ENCODE measurements at regions not wholly inside any gene's neighbourhood (a gene's known extent, or its start where the extent isn't known, plus 50 kb on each side); places are given as distances from the start of the nearest gene placed in this dataset.

DNA sequence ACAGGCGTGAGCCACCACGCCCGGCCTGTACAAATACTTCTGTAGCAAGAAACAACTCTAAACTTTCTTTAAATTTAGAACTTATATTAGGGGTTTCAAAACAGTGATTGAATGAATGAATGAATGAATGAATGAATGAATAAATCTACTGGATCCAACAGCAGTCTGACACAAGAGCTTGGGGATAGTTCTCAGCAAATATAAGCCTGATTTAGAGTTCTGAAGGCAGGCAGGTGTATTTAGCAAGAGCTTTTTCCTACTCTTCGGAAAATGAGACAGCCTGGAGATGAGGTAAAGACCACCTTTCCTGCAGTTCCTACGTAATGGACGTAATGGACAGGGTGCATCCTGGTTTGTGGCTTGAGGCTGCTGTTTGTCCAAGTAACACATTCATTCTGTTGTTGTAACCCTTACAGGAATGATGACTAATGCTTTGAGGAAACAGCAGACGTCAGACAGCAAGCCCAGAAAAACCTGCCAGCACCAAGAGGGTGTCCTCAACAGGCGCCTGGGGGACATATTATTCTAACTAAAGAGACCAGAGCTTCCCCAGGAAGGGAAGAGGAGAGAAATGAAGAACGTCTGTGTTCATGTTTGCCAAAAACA lies 277.4 kb upstream of the SOX5 start:
- no peak for DNase-seq (ENCODE audit: low read depth in 2 of 2)

DNA sequence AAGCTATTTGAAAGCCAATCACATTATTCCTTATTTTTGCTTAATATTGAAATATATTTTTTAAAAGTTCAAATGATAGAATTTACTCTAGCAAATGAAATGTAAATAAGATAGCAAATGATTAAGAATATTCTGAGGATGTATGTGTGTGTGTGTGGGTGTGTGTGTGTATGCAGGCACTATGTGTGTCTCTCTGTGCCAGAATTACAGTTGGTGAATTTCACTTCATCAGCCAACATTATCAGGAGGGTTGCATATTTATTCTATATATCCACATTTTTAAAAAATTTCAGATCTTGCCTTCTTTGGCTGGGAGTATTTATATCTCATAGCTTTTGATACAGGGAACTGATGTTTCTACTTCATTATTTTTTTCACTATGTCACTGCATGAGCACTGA lies 274.9 kb upstream of the SOX5 start:
- no peak for DNase-seq (ENCODE audit: low read depth in 2 of 2)

DNA sequence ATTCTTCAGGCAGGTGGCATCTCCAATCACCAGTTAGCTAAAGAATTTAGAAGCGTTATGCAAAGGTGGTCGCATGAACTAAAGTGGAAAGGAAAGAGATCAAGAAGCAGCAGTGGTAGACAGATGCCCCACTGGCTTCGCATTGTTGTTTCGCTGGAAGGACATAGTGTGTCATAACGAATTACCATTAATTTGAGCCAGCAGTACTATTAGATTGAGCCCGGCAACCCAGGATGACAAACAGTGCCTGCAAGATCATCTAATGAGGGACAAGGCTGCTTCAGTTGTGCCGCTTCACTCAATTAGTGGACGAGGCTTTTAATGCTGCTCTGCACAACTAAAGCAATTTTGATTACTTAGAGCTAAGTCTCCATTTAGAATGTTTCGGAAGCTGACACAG lies 274.5 kb upstream of the SOX5 start:
- DNase-seq (ENCODE audit: low read depth in 2 of 2), result no peak

DNA sequence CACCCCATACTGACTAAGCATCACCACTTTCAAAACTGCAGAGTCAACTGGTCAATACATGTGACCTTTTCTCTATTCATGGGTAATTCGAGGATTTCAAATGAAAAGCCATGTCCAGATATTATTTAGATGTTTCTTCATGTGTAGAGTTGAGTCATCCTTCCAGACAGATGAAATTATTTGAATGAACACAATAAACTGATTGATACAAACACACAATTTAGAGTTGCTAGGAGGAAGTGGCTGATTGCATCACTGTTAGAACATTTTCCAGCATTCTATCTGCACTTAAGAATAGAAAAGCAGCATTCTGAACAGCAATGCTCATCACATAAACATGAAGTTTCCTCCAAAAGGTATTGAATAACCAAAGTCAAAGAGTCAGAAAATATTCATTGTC lies 273.5 kb upstream of the SOX5 start:
- no peak for DNase-seq (ENCODE audit: low read depth in 2 of 2)

DNA sequence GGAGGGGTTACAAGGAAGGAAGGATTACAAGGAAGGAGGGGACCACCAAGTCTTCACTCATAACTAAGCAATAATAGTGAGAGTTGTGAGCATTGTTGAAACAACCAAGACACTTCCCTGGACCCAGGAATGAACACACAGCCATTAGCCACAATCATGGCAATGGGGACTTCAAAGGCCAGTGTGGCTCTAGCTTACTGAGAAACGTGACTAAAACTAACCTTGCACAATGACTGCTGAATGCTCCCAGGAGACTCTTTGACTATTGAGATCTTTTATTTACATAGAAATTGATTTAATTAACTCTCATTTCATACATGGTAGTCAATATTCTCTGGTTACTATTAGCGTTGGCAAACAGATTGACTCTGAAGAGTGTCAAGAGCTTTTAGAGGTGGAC lies 263.0 kb upstream of the SOX5 start:
- DNase-seq (ENCODE audit: low read depth in 2 of 2), result no peak

DNA sequence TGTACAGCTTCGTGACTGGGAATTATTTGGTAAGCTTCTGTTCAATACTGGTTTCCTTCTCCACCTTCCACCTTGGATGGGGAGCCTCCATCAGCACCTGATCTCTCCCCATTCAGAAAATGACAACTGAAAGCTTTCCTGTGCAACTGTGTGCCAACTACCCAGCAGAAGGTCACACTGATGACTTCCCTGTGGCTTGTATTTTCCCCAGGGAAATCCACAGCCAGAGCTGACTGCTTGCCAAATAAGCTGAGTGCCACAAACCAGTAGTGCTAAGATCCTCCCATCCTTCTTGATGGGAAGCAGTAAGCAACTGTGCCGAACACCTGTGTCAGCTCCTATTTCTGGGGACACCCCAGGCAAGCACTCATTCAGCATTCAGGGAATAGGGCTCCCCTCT lies 257.2 kb upstream of the SOX5 start:
- DNase-seq (ENCODE audit: low read depth in 2 of 2), result no peak

DNA sequence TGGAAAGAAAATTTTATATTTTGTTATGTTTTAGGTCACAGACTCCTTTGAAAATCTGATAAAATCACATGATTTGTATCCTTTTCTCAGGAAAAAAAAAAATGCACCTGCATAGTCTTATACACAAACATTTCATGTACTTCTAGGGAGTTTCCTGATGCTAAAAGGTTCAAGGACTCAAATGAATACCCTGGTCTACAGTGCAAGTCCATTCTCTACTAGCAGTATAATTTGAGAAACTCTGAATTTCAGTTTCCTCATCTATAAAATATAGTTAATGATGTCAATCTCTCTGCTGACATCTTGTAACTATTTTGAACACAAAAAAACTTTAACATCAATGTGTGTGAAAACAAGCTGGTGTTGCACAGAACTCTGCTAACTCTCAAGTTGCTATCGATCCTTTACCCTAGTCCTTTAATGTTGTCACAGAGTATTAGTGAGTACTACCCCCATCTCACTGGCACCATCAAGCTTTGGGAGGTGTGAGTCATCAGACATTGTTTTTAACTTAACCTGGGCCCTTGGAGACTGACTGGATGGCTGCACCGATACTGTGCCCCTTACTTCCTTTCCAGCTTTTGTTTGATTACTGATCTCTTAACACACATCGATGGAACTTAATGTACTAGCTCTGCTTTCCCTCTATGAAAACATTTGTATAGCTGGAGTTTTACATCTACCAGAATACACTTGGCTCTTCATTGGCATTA lies 251.9 kb upstream of the SOX5 start:
- DNase-seq (ENCODE audit: low read depth in 2 of 2), result no peak

DNA sequence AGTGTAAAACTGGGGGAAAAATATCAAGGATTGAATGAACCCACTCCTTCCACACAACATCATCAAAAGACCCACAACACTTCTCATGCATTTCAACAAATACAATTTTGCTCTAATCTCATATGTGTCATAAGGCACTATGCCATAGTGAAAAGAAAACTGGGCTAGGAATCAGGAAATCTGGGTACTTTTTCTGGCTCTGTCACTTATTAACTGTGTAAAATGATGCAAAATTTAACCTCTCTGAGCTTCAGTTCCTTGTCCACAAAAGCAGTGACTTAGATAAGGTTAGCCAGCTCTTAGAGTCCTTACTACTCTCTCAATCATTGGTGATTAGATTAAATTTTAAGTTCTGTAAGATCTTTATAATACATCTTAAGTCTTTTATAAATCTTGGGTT lies 250.5 kb upstream of the SOX5 start:
- DNase-seq (ENCODE audit: low read depth in 2 of 2), result no peak

DNA sequence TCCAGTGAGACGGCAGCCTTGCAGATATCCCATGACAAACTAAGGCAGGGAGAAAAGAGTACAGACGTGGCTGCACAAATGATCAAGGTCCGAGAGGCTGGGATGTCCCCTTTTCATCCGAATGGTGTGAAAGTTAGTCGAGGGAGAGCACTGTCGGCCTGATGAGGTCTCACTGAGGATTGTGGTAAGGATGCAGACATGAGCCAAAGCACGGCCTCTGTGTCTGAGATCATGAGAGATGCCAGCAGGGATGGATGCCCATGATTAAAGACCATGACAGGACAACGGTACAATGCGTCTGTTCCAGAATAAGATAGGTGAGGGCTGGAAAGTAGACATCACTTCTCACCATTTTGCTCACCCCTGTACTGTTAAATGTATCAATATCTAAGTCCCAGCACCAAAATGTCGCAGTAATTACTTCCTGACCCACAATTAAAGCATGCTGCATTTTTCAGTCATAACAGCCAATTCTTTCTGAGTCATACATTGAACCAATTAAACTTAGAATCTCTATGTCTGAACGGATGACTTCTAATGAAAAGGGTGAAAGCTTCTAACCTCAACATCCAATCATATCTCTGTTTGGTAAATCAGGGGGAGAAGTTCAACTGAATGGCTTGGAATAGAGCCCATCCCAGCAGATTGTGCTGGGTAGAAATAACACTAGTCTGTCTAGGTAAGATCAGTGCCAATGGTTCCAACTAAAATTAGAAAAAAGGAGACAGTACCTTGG lies 249.6 kb upstream of the SOX5 start:
- DNase-seq (ENCODE audit: low read depth in 2 of 2), result no peak

DNA sequence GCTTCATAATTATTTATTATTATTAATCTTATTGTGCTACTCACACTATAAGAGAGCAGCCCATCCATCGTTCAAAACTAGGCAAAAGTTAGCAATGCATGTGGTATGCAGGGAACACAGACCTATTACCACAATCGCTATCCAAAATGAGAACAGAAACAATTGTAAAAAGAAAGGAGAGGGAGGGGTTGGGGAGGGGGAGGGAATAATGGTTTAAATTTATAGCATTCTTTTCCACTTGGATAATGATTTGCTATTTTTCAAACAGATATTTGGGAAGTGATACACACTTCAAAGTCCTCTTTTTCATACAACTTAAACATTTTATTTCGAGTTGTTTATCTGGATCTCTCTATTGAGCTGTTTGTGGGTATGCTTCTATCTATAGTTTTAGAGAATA lies 248.6 kb upstream of the SOX5 start:
- DNase-seq (ENCODE audit: low read depth in 2 of 2), result no peak

DNA sequence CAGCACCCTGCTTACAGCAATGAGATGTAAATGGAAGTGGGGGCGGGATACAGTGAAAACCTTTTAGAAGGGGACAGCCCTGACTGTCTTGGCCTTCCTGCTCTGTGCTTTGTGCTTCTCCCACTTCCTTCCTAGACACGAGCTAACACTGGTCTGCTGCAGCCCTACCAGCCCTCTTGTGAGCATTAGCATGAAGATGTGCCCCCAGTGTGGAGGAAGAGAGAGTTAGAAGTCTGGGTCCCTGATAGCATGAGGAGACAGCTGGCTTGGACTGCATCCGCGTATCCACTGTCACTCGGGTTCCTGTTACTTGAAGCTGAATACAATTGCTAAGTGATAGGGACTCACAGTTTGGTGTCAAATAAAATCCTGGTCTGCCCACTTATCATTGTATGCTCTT lies 248.1 kb upstream of the SOX5 start:
- no peak for DNase-seq (ENCODE audit: low read depth in 2 of 2)

DNA sequence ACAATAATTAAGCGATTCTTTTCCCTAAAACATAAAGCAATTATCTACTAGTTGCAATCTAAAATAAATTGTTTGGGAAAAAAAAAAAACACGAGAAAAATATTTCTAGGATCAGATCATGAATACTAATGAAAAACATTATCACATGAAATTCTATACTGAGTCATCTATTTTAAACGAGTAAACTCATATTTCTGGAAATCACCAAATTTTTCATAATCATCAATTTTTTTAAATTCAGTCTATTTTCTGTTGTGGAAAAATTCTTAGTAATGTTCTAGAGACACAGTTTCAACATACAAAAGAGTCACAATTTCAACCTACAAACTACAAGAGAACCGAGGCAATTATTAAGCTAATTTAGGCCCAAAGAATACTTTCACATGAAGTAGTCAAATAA lies 245.6 kb upstream of the SOX5 start:
- DNase-seq (ENCODE audit: low read depth in 2 of 2), result no peak

DNA sequence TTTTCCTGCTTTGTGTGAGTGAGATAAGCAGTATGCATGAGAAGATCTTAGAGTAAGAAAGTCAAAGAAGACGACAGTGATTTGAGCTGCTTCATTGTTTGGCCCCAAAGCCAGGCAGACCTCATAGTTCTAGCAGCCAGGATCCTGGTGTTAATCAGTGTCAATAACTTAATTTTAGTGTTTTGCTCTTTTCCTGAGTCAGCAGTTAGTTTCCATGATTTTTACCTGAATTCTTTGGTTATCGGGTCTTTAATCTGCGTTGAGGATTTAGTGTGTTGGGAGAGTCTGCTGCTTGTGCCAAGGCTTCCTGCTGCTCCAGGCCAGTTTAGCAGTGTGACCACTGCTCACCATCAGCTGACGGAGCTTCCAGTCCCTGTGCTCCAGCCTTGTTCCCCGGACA lies 241.6 kb upstream of the SOX5 start:
- no peak for DNase-seq (ENCODE audit: low read depth in 2 of 2)

DNA sequence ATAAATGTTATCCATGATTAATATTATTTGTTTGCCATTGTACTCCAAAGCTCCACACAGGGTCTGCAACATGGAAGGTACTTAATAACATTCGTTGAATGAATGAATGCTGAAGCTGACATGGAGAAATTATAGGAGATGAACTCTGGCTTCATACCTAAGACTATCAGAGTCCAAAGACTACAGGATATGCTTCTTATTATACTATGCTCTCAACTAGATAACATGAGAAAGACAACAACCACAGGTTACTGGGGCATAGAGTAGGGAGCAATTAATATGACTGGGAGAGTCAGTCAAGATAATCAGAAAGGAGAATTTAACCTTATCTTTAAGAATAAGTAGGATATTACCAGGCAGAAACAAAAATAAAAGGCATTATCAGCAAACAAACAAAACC lies 236.3 kb upstream of the SOX5 start:
- no peak for DNase-seq (ENCODE audit: low read depth in 2 of 2)

DNA sequence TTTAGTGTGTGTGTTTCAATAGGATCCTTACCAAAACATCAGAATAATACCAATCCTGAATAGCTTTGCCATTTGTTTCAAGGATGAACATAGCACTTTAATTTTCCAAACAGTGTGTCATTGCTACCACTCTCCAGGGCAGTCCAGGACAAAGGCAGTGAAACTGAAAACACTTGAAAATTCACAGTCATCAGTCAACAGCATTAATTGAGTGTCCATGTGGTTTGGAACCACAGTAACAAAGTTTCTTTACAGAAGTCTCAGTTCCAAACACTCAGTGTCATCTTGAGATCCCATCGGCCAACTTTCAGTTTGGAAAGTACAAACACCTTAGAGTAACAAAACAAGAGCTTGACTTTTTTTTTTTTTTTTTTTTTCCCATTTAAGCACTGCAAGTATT lies 228.4 kb upstream of the SOX5 start:
- no peak for DNase-seq (ENCODE audit: low read depth in 2 of 2)

DNA sequence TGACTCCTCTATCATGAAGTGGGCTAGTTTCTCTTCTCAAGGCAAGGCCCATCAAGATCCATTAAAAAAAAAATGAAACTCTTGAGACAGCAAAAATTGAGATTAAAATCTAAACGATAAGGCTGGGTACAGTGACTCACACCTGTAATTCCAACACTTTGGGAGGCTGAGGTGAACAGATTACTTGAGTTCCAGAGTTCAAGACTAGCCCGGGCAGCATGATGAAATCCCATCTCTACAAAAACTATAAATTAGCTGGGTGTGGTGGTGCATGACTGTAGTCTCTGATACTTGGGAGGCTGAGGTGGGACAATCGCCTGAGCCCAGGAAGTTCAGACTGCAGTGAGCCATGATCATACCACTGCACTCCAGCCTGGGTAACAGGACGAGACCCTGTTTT lies 226.5 kb upstream of the SOX5 start:
- DNase-seq (ENCODE audit: low read depth in 2 of 2), result no peak

DNA sequence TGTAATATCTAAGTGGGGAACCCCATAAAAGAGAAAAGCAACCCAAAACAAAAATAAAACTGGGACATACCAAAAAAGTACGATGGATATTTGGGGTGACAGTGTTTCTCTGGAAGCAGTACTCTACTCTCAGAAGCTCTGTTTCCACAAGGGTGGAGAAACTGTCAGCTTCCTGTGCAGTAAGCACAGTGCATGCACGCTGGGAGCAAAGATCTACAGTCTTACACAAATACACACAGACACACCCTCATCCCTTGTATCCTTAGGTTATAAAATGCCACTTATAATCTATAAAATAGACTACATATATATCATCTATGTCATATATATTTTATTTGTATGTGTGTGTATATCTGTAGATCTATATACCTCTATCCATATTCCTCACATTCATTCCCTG lies 225.8 kb upstream of the SOX5 start:
- DNase-seq (ENCODE audit: low read depth in 2 of 2), result no peak

DNA sequence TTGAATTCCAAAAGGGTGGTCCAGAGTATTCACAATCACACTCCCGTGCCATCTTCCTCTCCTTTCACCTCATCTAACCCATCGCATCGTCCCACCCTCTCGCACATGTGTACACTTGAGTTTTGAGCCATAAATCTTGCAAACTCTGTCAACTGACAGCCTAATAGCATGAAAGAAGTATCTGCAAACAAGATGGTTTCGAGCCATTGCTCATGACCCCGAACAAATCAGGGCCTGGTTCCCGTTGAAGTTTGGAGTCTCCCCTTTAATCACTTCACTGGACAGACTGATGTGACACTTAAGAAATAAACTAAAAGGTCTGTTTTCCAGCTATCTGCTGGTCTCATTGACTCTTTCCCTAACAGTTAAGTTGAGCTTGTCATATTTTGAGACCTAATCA lies 223.6 kb upstream of the SOX5 start:
- DNase-seq (ENCODE audit: low read depth in 2 of 2), result no peak

DNA sequence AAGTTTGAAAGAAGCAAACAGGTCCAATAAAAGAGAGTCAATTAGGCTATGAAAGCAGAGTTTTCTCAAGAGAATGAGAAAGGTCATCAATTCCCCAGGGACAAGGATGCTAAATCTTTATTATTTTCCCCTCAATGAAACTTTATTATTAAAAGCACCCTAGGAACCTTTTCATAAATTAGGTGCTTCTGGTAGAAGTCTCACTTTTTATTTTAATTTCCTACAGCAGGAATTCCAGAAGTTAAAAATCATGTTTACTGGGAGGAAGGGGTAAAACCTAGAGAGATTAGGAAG lies 223.2 kb upstream of the SOX5 start:
- no peak for DNase-seq (ENCODE audit: low read depth in 2 of 2)

DNA sequence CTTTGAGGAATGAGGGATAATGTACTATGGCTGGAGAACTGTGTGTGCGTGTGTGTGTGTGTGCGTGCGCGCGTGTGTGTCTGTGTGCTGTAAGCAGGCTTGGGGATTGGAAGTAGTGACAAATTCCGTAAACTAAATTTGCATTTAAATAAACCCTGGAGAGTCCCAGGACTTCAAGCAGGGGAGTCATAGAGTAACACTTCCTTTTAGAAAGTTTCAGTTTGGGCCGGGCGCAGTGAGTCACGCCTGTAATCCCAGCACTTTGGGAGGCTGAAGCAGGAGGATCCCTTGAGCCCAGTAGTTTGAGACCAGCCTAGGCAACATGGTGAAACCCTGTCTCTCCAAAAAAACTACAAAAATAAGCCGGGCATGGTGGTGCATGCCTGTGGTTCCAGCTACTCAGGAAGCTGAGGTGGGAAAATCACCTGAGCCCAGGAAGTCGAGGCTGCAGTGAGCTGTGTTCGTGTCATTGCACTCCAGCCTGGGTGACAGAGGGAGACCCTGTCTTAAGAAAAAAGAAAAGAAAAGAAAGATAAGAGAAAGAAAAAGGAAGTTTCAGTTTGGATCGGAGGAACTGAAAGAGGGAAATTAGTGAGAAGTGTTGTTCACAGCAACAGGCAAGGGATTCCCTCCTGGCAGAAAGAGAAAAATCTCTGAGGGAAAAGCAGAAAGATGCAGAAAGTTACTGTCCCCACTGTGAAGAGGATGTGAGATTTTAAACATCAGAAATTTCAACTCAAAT lies 222.7 kb upstream of the SOX5 start:
- DNase-seq (ENCODE audit: low read depth in 2 of 2), result no peak

DNA sequence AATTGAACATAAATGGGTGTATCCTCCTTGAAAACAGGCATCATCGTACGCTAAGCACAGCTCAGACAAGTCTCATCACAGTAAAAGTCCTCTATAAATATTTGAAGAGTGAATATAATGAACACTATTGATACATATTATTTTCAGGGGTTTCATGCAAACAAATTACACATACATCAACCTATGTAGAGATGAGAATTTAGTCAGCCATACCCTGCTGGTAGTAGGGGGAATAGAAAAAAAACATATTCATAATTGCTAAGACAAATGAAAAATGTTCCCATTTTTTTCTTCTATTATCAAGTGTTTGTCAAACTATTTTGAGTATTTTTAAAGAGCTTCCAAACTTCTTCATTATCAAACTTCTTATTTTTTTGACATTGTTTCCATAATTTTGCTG lies 205.6 kb upstream of the SOX5 start:
- DNase-seq (ENCODE audit: low read depth in 2 of 2), result no peak

DNA sequence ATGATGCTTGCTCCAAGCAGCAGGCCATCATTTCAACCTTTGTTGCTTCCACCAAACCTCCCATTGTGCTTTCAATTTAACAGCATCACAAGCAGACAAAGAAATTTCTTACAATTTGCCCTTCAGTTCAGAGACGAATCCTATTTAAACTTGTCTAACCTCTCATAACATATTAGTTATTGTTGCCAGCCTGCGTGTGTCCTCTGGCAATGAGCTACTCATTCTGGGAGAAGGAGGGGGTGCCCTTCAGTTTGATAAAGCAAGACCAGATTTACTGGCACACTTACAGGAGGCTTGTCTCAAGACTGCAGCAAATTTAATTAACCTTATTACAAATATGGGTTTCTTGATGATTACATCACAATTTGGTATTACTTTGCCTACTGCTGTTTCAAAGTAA lies 203.6 kb upstream of the SOX5 start:
- DNase-seq (ENCODE audit: low read depth in 2 of 2), result no peak

DNA sequence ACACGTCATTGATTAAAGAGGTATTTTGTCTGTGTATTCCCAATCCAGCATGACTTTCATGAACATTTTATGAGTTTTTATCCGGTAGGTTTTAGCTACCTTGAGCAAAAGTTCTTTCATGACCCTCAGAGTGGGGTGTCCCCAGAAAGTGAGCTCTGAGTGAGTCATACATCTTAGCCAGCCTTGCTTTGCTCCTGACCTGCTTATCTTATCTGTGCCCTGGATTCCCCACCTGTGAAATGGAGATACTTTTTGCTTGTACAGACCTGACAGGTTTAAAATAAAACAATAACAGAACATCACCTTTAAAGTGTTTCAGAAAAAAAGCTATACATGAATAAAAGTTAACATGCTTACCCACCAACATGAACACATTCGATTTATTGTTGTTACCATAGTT lies 202.8 kb upstream of the SOX5 start:
- DNase-seq (ENCODE audit: low read depth in 2 of 2), result no peak

All from stimulated activated CD8-positive, alpha-beta memory T cell treated with anti-CD3 and anti-CD28 coated beads, Interleukin-7, amount 100 ng/mL, for 4 hours (primary cell).